ENCODE measurements at regions not wholly inside any gene's neighbourhood (a gene's known extent, or its start where the extent isn't known, plus 50 kb on each side); places are given as distances from the start of the nearest gene placed in this dataset.
A peak's percentile ranks its signal among the peaks of the same experiment; 100 is the strongest.
"Not testable (repeated sequence)": the region's sequence is repeated elsewhere in the genome, so short reads cannot be mapped to it uniquely, and the experiment has no call there.

GRCh38 chr5:71343994-71344393 is 111.5 kb upstream of the BDP1 start:
- not testable (repeated sequence) for DNase-seq (ENCODE audit: low read depth); H3K4me3 ChIP-seq (ENCODE audit: low read depth, low read length)

DNA sequence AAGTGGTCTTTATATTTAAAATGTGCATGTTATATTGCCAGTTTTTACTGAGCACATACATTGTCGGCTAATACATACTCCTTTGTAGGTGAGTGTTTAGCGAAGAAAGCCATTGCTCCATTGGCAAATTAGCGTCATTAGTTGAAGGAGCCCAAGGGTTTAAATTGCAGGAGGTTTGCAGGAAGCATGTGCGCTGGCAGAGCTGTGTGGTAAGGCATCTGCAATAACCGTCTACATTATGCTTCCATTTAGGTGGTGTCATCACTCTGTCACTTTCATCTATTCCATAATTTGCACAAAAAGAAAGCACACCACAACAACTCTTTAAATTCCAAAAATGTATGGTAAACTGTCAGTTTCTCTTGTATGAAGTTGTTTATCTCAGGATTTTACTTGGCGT is 82.8 kb upstream of the BDP1 start:
- H3K4me3 ChIP-seq (ENCODE audit: low read depth, low read length); DNase-seq (ENCODE audit: low read depth): not testable (repeated sequence)

- not testable (repeated sequence) for H3K4me3 ChIP-seq (ENCODE audit: low read depth, low read length); DNase-seq (ENCODE audit: low read depth)
These were observed 82.3 kb upstream of the BDP1 start for GRCh38 chr5:71373054-71373734.

DNA sequence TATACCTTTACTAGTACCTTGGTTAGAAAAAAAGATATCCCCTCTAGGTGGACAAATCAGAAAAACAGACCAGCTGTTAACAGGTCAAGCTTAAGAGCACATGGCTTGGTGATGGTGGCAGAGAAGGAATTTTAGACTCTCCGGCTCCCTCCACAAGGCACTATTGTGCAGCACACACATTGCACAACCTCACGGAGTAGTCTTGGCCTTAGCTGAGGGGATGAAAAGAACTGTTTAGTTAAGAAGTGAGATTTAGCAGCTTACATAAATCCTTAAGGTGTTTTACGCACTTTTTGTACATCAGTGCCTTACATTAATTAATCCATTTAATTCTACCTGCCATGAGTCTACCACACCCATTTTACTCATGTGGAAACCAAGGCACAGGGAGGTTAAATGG is 71.2 kb upstream of the BDP1 start:
- DNase-seq (ENCODE audit: low read depth); H3K4me3 ChIP-seq (ENCODE audit: low read depth, low read length): not testable (repeated sequence)

GRCh38 chr5:71384706-71385105 is 70.7 kb upstream of the BDP1 start:
- DNase-seq (ENCODE audit: low read depth): no peak
- H3K4me3 ChIP-seq (ENCODE audit: low read depth, low read length): no peak overlapping the region

GRCh38 chr5:71385208-71385607 is 70.2 kb upstream of the BDP1 start:
- not testable (repeated sequence) for DNase-seq (ENCODE audit: low read depth); H3K4me3 ChIP-seq (ENCODE audit: low read depth, low read length)

More at GRCh38 chr5:71384706-71385105, 70.7 kb upstream of the BDP1 start:
- TF ChIP-seq MYC (IDR thresholded peaks at IDR 0.05; ENCODE audit: low read depth, low read length): no peak

- DNase-seq (ENCODE audit: low read depth): peak; percentile 46
These were observed 67.3 kb upstream of the BDP1 start for GRCh38 chr5:71388184-71388583.

GRCh38 chr5:71398400-71398799 is 57.1 kb upstream of the BDP1 start:
- H3K4me3 ChIP-seq (ENCODE audit: low read depth, low read length); DNase-seq (ENCODE audit: low read depth): not testable (repeated sequence)

More at GRCh38 chr5:71388184-71388583, 67.3 kb upstream of the BDP1 start:
- H3K4me3 ChIP-seq (ENCODE audit: low read depth, low read length): not testable (repeated sequence)

DNA sequence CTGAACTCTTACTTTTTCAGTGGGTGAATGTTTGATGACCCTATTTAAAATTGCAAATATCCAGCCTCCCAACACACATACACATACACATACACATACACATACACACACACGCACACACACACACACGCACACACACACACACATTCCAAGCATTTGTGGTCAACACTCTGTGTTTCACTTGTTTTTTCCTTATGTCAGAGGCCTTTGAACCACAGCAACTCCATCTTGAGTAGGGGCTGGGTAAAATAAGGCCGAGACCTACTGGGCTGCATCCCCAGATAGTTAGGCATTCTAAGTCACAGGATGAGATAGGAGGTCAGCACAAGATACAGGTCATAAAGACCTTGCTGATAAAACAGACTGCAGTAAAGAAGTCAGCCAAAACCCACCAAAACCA is 56.6 kb upstream of the BDP1 start:
- not testable (repeated sequence) for H3K4me3 ChIP-seq (ENCODE audit: low read depth, low read length); DNase-seq (ENCODE audit: low read depth)

DNA sequence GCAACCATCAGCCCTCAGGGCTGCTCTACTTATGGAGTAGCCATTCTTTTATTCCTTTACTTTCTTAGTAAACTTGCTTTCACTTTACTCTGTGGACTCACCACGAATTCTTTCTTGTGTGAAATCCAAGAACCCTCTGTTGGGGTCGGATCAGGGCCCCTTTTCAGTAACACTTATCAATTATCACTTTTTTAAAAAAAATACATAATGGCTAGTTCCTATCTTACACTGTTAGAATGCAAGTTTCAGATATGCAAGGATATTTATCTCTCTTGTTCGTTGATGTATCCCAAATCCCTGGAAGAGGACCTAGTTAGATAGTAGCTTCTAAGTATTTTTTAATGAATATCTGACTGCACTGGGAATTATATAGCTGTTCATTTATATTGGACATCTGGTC is 56.0 kb upstream of the BDP1 start:
- not testable (repeated sequence) for DNase-seq (ENCODE audit: low read depth); H3K4me3 ChIP-seq (ENCODE audit: low read depth, low read length)

- DNase-seq (ENCODE audit: low read depth); H3K4me3 ChIP-seq (ENCODE audit: low read depth, low read length): not testable (repeated sequence)
These were observed 54.8 kb upstream of the BDP1 start for GRCh38 chr5:71400626-71401025.

DNA sequence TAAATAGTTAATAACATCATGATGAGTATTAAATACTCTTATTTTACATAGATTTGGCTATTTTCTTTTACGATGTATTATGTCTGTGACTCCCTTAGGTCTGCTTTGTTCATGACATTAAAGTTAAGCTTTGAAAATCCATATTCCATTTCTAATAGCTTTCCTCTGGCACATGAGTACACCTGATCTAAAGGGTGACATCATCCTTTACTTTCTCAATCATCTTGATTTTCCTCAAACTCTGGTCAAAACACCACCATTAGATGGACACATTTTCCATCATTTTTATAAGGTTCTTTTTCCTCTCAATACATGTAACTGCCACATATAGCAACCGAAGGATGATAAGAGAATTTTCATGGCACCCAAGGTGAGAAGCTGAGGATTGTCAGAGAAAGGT is 54.3 kb upstream of the BDP1 start:
- H3K4me3 ChIP-seq (ENCODE audit: low read depth, low read length); DNase-seq (ENCODE audit: low read depth): not testable (repeated sequence)

GRCh38 chr5:71401564-71401963 is 53.9 kb upstream of the BDP1 start:
- DNase-seq (ENCODE audit: low read depth); H3K4me3 ChIP-seq (ENCODE audit: low read depth, low read length): not testable (repeated sequence)

- H3K4me3 ChIP-seq (ENCODE audit: low read depth, low read length); DNase-seq (ENCODE audit: low read depth): not testable (repeated sequence)
These were observed 51.0 kb upstream of the BDP1 start for GRCh38 chr5:71404441-71404840.

DNA sequence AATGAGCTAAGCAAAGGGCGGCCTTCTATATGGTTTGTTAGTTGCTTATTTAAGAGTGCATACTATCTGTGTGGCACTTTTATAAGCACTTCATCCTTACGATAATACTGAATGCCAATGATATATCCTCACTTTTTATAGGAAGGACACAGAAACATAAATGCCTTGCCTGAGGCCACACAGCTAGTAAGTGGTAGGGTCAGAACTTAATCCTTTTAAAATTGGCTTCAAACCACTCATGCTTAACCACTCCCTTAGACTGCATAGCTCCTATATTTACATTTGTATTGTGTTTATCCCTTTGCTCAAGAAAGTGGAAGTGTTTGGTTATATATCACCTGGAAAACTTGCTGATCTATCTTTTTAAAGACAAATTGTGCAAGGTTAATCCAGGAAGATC is 50.5 kb upstream of the BDP1 start:
- H3K4me3 ChIP-seq (ENCODE audit: low read depth, low read length); DNase-seq (ENCODE audit: low read depth): not testable (repeated sequence)

Data from NB4 (cell line).